Endodermal cell (in vitro differentiated cells): ENCODE measurements at regions not wholly inside any gene's neighbourhood (a gene's known extent, or its start where the extent isn't known, plus 50 kb on each side); places are given as distances from the start of the nearest gene placed in this dataset.
A peak's percentile ranks its signal among the peaks of the same experiment; 100 is the strongest.

Source experiments
- DNase-seq: peaks from one replicate; pipeline ENCODE4 v3.0.0-alpha.2; 2017
- H3K27ac ChIP-seq: 2 replicates; pipeline ENCODE4 v1.5.1; 2013; ENCODE audit warnings: mild to moderate bottlenecking, low read depth, low read length, moderate library complexity
- H3K27me3 ChIP-seq: 2 replicates; pipeline ENCODE4 v1.6.1; 2013; ENCODE audit warnings: mild to moderate bottlenecking, low read length, moderate library complexity; ENCODE audit not compliant: insufficient read depth, control insufficient read depth, poor library complexity, severe bottlenecking
- H3K36me3 ChIP-seq: 2 replicates; pipeline ENCODE4 v1.7.0; 2013; ENCODE audit warnings: mild to moderate bottlenecking, low read length, moderate library complexity; ENCODE audit not compliant: control insufficient read depth, insufficient read depth
- H3K4me1 ChIP-seq: one replicate; pipeline ENCODE4 v1.7.0; 2013; ENCODE audit warnings: low read length; ENCODE audit not compliant: control insufficient read depth, insufficient read depth
- H3K4me3 ChIP-seq: 2 replicates; pipeline ENCODE4 v1.5.1; 2013; ENCODE audit warnings: mild to moderate bottlenecking, low read length, moderate library complexity
- H3K9ac ChIP-seq: 2 replicates; pipeline ENCODE4 v1.6.1; 2013; ENCODE audit warnings: mild to moderate bottlenecking, low read length, moderate library complexity; ENCODE audit not compliant: poor library complexity, severe bottlenecking; ENCODE audit errors: extremely low read depth
- H3K9me3 ChIP-seq: 2 replicates; pipeline ENCODE4 v1.6.1; 2013; ENCODE audit warnings: mild to moderate bottlenecking, low read length, moderate library complexity; ENCODE audit not compliant: control insufficient read depth
- H3K27ac Mint-ChIP-seq: 2 replicates; pipeline ENCODE4 v1.8.0; 2020; ENCODE audit warnings: mixed read lengths
- H3K27me3 Mint-ChIP-seq: 2 replicates; pipeline ENCODE4 v1.8.0; 2021; ENCODE audit warnings: mild to moderate bottlenecking, mixed read lengths; ENCODE audit not compliant: insufficient read depth
- H3K36me3 Mint-ChIP-seq: 2 replicates; pipeline ENCODE4 v1.8.0; 2020; ENCODE audit warnings: low read depth, mixed read lengths
- H3K4me1 Mint-ChIP-seq: 2 replicates; pipeline ENCODE4 v1.8.0; 2020; ENCODE audit warnings: mixed read lengths
- H3K4me3 Mint-ChIP-seq: 2 replicates; pipeline ENCODE4 v1.8.0; 2020; ENCODE audit warnings: mild to moderate bottlenecking, moderate library complexity, mixed read lengths
- H3K9me3 Mint-ChIP-seq: 2 replicates; pipeline ENCODE4 v1.8.0; 2020; ENCODE audit warnings: mild to moderate bottlenecking, mixed read lengths
- CTCF ChIP-seq: fragments of 200-600 bp; sonication (generic); conservative IDR thresholded peaks from 2 replicates; pipeline ENCODE4 v1.5.0; 2021; ENCODE audit warnings: antibody characterized with exemption, mild to moderate bottlenecking
- WGBS, 2 experiments: methylation state at CpG; one replicate each; pipeline versions ENCODE4 v1.1.5 to v1.1.7; 2013; ENCODE audit warnings: missing lambda C conversion rate in 2 of 2, mixed read lengths in 1 of 2; ENCODE audit not compliant: insufficient coverage in 1 of 2, insufficient read length in 1 of 2; 5-methylcytosine and 5-hydroxymethylcytosine counted together

GRCh38 chr6:43930440-43931154 lies 160.6 kb downstream of the VEGFA start:
- Mint-ChIP-seq H3K9me3 (no peaks in the 10 kb centered on the region), H3K36me3 (no peaks in the 10 kb centered on the region), H3K4me3 (no peak overlapping the region), H3K27me3 (no peaks in the 10 kb centered on the region), H3K27ac (no peak overlapping the region), H3K4me1 (peaks cover 38% of the 10 kb centered on the region)
- 92 to 94% methylated on average over 4 to 6 of the region's 8 CpGs for WGBS, 2 experiments
- no peaks in the 10 kb centered on the region for H3K9me3 ChIP-seq
- no peak overlapping the region for H3K27ac ChIP-seq
- no peaks in the 10 kb centered on the region for H3K27me3 ChIP-seq
- H3K9ac ChIP-seq: no peak overlapping the region
- no peak for DNase-seq
- TF ChIP-seq CTCF: no peak
- H3K4me3 ChIP-seq: no peak overlapping the region
- peaks cover 21% of the 10 kb centered on the region for H3K4me1 ChIP-seq
- H3K36me3 ChIP-seq: no peaks in the 10 kb centered on the region

- H3K4me1 ChIP-seq: peaks cover 21% of the 10 kb centered on the region
- no peak for DNase-seq
- no peaks in the 10 kb centered on the region for H3K36me3 ChIP-seq
- H3K4me1 Mint-ChIP-seq: peaks cover 38% of the 10 kb centered on the region
- no peaks in the 10 kb centered on the region for H3K9me3 ChIP-seq
- H3K4me3 Mint-ChIP-seq: no peak overlapping the region
- WGBS, 2 experiments: 91 to 94% methylated on average over 5 of the region's 5 CpGs
- no peak overlapping the region for H3K27ac Mint-ChIP-seq
- H3K9ac ChIP-seq: no peak overlapping the region
- H3K27me3 Mint-ChIP-seq: no peaks in the 10 kb centered on the region
- no peak for TF ChIP-seq CTCF
- no peak overlapping the region for H3K27ac ChIP-seq
- no peaks in the 10 kb centered on the region for H3K36me3 Mint-ChIP-seq
- H3K9me3 Mint-ChIP-seq: no peaks in the 10 kb centered on the region
- H3K27me3 ChIP-seq: no peaks in the 10 kb centered on the region
- H3K4me3 ChIP-seq: no peak overlapping the region
Observed at GRCh38 chr6:43929511-43929910, 159.5 kb downstream of the VEGFA start.

- Histone ChIP-seq H3K36me3 (no peaks in the 10 kb centered on the region), H3K4me1 (peaks cover 16% of the 10 kb centered on the region), H3K27me3 (no peaks in the 10 kb centered on the region), H3K9ac (no peak overlapping the region), H3K4me3 (no peak overlapping the region), H3K27ac (no peak overlapping the region), H3K9me3 (no peaks in the 10 kb centered on the region)
- no peak for DNase-seq
- Mint-ChIP-seq H3K4me1 (peaks cover 23% of the 10 kb centered on the region), H3K4me3 (no peak overlapping the region), H3K27ac (peak overlapping the region; percentile 99), H3K36me3 (no peaks in the 10 kb centered on the region), H3K9me3 (no peaks in the 10 kb centered on the region), H3K27me3 (no peaks in the 10 kb centered on the region)
- TF ChIP-seq CTCF: peak; percentile 65
- 82 to 84% methylated on average over 4 of the region's 4 CpGs for WGBS, 2 experiments
Observed at GRCh38 chr6:43927532-43928210, 157.7 kb downstream of the VEGFA start.
